Gastroesophageal sphincter (tissue), 4 donors: ENCODE measurements at regions not wholly inside any gene's neighbourhood (a gene's known extent, or its start where the extent isn't known, plus 50 kb on each side); places are given as distances from the start of the nearest gene placed in this dataset.

Source experiments
- ATAC-seq: fragments of 150-250 bp; one replicate; pipeline ENCODE4 v1.9.1; 2016; ENCODE audit warnings: mild to moderate bottlenecking, moderate library complexity
- H3K27ac ChIP-seq, 4 donors: fragments of 200-600 bp; sonication (generic) in 3 of 4; 1 replicate in 3 of 4; 2 replicates in 1 of 4; pipeline ENCODE4 v1.5.1; 2016 to 2019
- H3K27me3 ChIP-seq: fragments of 200-600 bp; sonication (generic); one replicate; pipeline ENCODE4 v1.5.1; 2019
- H3K36me3 ChIP-seq, 2 donors: fragments of 200-600 bp; sonication (generic); one replicate each; pipeline ENCODE4 v1.5.1; 2019; ENCODE audit warnings: control low read depth in 1 of 2
- H3K4me1 ChIP-seq, 3 donors: fragments of 200-600 bp; sonication (generic); 1 replicate in 2 of 3; 2 replicates in 1 of 3; pipeline ENCODE4 v1.5.1; 2016 to 2019; ENCODE audit warnings: control low read depth in 2 of 3
- H3K4me3 ChIP-seq, 2 donors: fragments of 200-600 bp; sonication (generic); one replicate each; pipeline ENCODE4 v1.5.1; 2019; ENCODE audit warnings: mild to moderate bottlenecking in 1 of 2, moderate library complexity in 1 of 2
- H3K9me3 ChIP-seq, 3 donors: fragments of 200-600 bp; sonication (generic); one replicate each; pipeline ENCODE4 v1.5.1; 2017 to 2019; ENCODE audit warnings: control low read depth in 2 of 3
- EP300 ChIP-seq: sonication (generic); formaldehyde crosslinking; IDR thresholded peaks from one replicate; pipeline ENCODE4 v1.6.1; 2017; ENCODE audit warnings: antibody characterized with exemption, mild to moderate bottlenecking
- POLR2A ChIP-seq, 2 donors: fragments of 450-650 bp; IDR thresholded peaks; one replicate each; pipeline ENCODE4 v1.6.1; 2017; ENCODE audit warnings: antibody characterized with exemption in 2 of 2, mild to moderate bottlenecking in 2 of 2, moderate library complexity in 1 of 2
- POLR2AphosphoS5 ChIP-seq: sonication (generic); formaldehyde crosslinking; IDR thresholded peaks from one replicate; pipeline ENCODE4 v1.6.1; 2017; ENCODE audit warnings: antibody characterized with exemption
- WGBS, 2 donors: methylation state at CpG; one replicate each; pipeline ENCODE4 v1.1.5; 2018; ENCODE audit warnings: low coverage in 1 of 2; 5-methylcytosine and 5-hydroxymethylcytosine counted together
- TF ChIP-seq, protein P1 (sequence below), 4 experiments: fragments of 200-600 bp in 2 of 4; fragments of 450-650 bp in 2 of 4; sonication (generic) in 1 of 4; IDR thresholded peaks; one replicate each; pipeline ENCODE4 v1.5.1; 2017 to 2019; ENCODE audit warnings: antibody characterized with exemption in 4 of 4, mild to moderate bottlenecking in 2 of 4, moderate library complexity in 2 of 4

DNA sequence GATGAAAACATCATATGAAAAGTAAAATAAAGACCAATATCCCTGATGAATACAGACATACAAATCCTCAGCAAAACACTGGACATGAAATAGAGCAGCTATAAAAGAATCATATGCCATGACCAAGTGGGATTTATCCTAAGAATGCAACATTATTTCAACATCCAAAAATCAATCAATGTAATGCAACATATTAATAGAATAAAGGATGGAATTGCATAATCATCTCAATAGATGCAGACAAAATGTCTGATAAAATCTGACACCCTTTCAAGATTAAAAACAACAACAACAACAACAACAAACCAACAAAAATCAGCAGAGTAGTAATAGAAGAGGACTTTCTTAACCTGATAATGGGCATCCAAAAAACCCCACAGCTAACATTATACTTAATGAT is 63.8 kb upstream of the IL1R1 start:
- Histone ChIP-seq H3K27ac (no peak overlapping the region), H3K4me1 (peaks cover 0 to 14% (median 0%) of the 10 kb centered on the region in 3 donors), H3K9me3 (no peaks in the 10 kb centered on the region), H3K36me3 (no peaks in the 10 kb centered on the region), H3K4me3 (no peak overlapping the region), H3K27me3 (no peaks in the 10 kb centered on the region)
- TF ChIP-seq EP300 (no peak), POLR2A (IDR thresholded peaks at IDR 0.05) (no peak), POLR2AphosphoS5 (no peak)
- TF ChIP-seq, protein P1, sequence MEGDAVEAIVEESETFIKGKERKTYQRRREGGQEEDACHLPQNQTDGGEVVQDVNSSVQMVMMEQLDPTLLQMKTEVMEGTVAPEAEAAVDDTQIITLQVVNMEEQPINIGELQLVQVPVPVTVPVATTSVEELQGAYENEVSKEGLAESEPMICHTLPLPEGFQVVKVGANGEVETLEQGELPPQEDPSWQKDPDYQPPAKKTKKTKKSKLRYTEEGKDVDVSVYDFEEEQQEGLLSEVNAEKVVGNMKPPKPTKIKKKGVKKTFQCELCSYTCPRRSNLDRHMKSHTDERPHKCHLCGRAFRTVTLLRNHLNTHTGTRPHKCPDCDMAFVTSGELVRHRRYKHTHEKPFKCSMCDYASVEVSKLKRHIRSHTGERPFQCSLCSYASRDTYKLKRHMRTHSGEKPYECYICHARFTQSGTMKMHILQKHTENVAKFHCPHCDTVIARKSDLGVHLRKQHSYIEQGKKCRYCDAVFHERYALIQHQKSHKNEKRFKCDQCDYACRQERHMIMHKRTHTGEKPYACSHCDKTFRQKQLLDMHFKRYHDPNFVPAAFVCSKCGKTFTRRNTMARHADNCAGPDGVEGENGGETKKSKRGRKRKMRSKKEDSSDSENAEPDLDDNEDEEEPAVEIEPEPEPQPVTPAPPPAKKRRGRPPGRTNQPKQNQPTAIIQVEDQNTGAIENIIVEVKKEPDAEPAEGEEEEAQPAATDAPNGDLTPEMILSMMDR (IDR thresholded peaks at IDR 0.05), result no peak
- no peak for ATAC-seq

DNA sequence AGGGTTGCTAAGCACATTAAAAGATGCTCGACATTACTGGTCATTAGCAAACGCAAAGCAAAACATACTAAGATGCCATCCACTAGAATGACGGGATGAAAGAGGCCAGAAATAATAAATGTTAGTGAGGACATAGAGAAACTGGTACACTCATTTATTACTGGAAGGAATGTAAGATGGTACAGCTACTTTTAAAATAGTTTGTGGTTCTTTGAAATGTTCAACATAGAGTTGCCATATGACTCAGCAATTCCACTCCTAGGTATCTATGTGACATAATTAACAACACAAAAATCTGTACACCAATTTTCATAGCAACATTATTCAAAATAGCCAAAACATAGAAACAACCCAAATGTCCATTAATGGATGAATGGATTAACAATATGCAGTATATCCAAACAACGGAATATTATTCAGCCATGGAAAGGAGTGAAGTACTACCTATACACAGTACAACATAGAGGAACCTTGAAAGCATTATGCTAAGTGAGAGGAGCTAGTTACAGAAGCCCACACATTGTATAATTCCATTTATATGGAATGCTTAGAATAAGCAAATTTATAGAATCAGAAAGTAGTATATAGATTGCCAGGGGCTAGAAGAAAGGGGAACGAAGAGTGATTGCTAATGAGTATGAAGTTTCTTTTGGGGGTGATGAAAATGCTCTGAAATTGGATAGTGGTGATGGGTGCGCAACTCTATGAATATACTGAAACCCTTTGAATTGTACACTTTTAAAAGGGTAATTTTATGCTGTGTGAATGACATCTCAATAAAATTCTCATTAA is 61.9 kb upstream of the IL1R1 start:
- no peaks in the 10 kb centered on the region for H3K9me3 ChIP-seq
- H3K36me3 ChIP-seq, result no peaks in the 10 kb centered on the region
- WGBS, 2 donors, result 96 to 97% methylated on average over 6 of the region's 6 CpGs
- H3K27ac ChIP-seq, result no peak overlapping the region
- no peaks in the 10 kb centered on the region for H3K27me3 ChIP-seq
- no peak overlapping the region for H3K4me3 ChIP-seq
- H3K4me1 ChIP-seq, result peaks cover 0 to 14% (median 0%) of the 10 kb centered on the region in 3 donors
- TF ChIP-seq POLR2A (IDR thresholded peaks at IDR 0.05) (no peak), POLR2AphosphoS5 (no peak), EP300 (no peak)
- TF ChIP-seq, protein P1 (IDR thresholded peaks at IDR 0.05), result no peak
- no peak for ATAC-seq

DNA sequence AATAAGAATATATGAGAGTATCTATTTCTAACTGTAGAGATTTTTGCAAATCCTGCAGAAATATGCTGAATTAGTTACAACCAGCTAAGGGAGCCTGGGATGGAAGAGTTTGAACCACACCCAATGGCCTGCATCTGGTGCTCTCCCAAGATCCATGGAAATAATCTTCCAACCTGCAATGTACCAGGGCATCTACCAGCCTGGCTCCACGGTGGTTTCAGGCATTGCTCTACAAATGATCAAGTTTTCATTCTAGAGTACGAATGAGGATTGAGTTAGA is 61.4 kb upstream of the IL1R1 start:
- no peaks in the 10 kb centered on the region for H3K9me3 ChIP-seq
- TF ChIP-seq EP300, result no peak
- no peak for TF ChIP-seq POLR2AphosphoS5
- TF ChIP-seq, protein P1 (IDR thresholded peaks at IDR 0.05), result no peak
- TF ChIP-seq POLR2A (IDR thresholded peaks at IDR 0.05), result no peak

DNA sequence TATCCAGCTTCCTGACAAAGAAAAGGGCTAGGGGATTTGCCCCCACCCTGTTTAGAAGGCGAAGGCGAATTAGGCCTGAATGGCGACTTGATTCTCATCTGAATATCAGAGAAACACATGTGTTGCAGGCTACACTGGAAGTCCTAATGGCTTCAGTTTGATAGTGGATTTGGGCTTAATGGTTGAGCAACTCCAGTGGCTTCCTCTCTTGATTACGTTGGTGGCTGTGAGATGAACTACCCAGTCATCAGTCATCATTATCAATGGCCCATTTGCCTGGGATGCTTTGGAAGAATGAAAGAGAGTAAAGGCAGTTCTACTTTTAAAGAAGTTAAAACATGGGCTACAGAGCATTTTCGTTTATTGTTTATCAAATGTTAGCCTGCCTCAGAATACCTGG is 60.9 kb upstream of the IL1R1 start:
- Histone ChIP-seq H3K36me3 (no peaks in the 10 kb centered on the region), H3K27me3 (no peaks in the 10 kb centered on the region), H3K4me3 (no peak overlapping the region), H3K27ac (no peak overlapping the region), H3K9me3 (no peaks in the 10 kb centered on the region), H3K4me1 (peaks cover 0 to 14% (median 0%) of the 10 kb centered on the region in 3 donors)
- 87 to 93% methylated on average over 4 to 5 of the region's 5 CpGs for WGBS, 2 donors
- ATAC-seq, result no peak
- TF ChIP-seq EP300 (no peak), POLR2AphosphoS5 (no peak)

More for the DNA sequence above, 61.4 kb upstream of the IL1R1 start:
- no peak for ATAC-seq
- Histone ChIP-seq H3K27ac (no peak overlapping the region), H3K36me3 (no peaks in the 10 kb centered on the region), H3K4me1 (peaks cover 0 to 14% (median 0%) of the 10 kb centered on the region in 3 donors), H3K4me3 (no peak overlapping the region), H3K27me3 (no peaks in the 10 kb centered on the region)
- 87 to 91% methylated on average over 1 to 2 of the region's 2 CpGs for WGBS, 2 donors

DNA sequence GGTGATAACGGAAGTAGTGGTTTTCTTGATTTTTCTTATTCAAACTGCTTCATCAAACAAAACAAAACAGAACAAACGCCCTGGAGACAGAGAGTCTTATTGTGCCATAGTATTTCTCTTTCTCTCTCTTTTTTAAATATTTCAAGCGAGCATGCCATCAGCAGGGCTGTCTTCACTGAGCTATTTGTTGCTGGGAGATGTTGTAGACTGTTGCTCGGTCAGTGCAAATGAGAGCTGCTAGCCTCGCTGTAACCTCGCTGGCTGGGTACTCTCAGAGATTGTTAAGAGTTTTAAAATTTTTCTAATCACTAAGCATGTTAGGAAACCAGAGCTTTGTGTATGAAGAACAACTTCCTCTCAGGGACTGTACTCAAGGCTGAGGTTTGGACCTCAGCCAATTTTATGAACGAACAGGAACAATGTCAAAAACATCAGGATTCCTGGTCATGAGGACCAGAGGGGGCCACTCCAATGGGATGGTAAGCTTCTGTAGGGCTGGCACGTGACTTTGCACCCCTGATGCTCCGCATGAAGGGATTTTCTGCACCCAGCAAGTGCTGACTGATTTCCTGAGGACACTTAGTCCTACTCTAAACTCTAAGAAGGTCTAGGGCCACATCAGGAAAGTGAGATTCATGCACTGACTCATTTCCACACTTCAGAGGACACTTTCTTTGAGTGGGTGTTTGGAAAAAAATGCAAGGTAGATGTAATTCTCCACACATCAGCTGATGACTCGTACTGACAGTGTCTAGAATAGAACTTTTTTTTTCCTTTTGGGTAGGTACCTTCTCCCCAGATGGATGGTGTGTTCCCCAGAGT is 59.8 kb upstream of the IL1R1 start:
- Histone ChIP-seq H3K4me1 (peaks cover 0 to 14% (median 0%) of the 10 kb centered on the region in 3 donors), H3K27ac (peak overlapping the region in 3 of 4 donors; percentile 31 to 49 (median 47)), H3K27me3 (no peaks in the 10 kb centered on the region), H3K4me3 (no peak overlapping the region), H3K9me3 (no peaks in the 10 kb centered on the region), H3K36me3 (no peaks in the 10 kb centered on the region)
- TF ChIP-seq POLR2AphosphoS5 (peak; percentile 63), POLR2A (IDR thresholded peaks at IDR 0.05) (no peak)
- 31 to 58% methylated on average over 8 to 10 of the region's 10 CpGs for WGBS, 2 donors
- ATAC-seq, result peak; percentile 82

DNA sequence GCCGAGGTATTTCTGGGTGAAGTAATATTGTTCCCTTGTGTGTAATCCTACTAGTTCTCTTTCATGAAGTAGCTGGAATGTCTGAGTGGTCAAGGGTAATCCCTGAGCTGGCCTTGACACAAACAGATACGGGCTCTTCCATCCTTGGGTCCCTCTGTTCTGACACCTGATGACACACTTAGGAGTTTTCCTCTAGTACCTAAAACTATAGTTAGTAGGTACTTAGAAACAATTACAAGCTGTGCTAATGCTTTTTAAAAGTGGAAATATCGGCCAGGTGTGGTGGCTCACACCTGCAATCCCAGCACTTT is 59.2 kb upstream of the IL1R1 start:
- TF ChIP-seq POLR2A (IDR thresholded peaks at IDR 0.05), result no peak
- TF ChIP-seq, protein P1 (IDR thresholded peaks at IDR 0.05), result no peak
- no peak for TF ChIP-seq EP300
- no peak for TF ChIP-seq POLR2AphosphoS5
- H3K4me1 ChIP-seq, result peaks cover 0 to 14% (median 0%) of the 10 kb centered on the region in 3 donors
- H3K27ac ChIP-seq, result peak overlapping the region in 2 of 4 donors; percentile 31 to 47
- 69 to 70% methylated on average over 2 to 3 of the region's 3 CpGs for WGBS, 2 donors
- H3K36me3 ChIP-seq, result no peaks in the 10 kb centered on the region
- no peak overlapping the region for H3K4me3 ChIP-seq
- H3K9me3 ChIP-seq, result no peaks in the 10 kb centered on the region
- no peaks in the 10 kb centered on the region for H3K27me3 ChIP-seq
- ATAC-seq, result peak; percentile 16
